Ovary (tissue), 3 donors: ENCODE measurements at regions not wholly inside any gene's neighbourhood (a gene's known extent, or its start where the extent isn't known, plus 50 kb on each side); places are given as distances from the start of the nearest gene placed in this dataset.

Experiments used
- POLR2A ChIP-seq: fragments of 450-650 bp; IDR thresholded peaks from one replicate; pipeline ENCODE4 v1.6.1; 2017; ENCODE audit warnings: antibody characterized with exemption, mild to moderate bottlenecking, moderate library complexity
- TF ChIP-seq, protein P1 (sequence below), 3 donors: fragments of 450-650 bp in 2 of 3; fragments of 200-600 bp in 1 of 3; IDR thresholded peaks; one replicate each; pipeline versions ENCODE4 v1.5.1 to v1.8.0; 2016 to 2022; ENCODE audit warnings: antibody characterized with exemption in 3 of 3, mild to moderate bottlenecking in 1 of 3
- donor health status: DM: no; HTN: no; CAD: no.

DNA sequence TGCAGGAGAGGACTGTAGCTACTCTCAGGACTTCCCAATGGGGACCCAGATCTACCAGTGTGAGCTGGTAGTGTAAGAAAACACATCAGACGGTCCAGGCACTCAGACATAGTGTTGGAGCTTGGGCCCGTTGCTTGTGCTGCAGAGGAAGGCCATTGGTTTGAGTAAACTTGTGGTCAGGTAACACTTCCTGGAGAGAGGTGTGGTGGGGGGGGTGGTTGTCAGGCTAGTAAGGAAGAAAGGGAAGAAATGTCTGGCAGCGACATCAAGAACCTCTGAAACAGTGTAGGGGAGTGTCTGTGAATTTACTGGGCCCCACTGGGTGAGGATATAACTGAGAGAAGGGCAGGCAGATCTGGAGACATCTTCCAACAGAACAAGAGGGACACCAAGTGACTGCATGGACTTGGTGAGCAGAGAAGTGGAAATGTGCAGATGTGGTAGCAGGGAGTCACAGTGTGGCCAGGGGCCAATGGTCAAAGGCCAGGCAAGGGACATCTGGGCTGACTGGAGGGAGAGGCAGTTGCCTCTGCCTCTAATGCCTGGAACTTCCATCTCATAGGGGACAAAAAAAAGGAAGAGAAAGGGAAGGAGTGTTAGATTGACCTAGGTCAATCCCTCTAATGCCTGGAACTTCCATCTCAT is 63.7 kb upstream of the MRPS22 start:
- TF ChIP-seq, protein P1, sequence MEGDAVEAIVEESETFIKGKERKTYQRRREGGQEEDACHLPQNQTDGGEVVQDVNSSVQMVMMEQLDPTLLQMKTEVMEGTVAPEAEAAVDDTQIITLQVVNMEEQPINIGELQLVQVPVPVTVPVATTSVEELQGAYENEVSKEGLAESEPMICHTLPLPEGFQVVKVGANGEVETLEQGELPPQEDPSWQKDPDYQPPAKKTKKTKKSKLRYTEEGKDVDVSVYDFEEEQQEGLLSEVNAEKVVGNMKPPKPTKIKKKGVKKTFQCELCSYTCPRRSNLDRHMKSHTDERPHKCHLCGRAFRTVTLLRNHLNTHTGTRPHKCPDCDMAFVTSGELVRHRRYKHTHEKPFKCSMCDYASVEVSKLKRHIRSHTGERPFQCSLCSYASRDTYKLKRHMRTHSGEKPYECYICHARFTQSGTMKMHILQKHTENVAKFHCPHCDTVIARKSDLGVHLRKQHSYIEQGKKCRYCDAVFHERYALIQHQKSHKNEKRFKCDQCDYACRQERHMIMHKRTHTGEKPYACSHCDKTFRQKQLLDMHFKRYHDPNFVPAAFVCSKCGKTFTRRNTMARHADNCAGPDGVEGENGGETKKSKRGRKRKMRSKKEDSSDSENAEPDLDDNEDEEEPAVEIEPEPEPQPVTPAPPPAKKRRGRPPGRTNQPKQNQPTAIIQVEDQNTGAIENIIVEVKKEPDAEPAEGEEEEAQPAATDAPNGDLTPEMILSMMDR (IDR thresholded peaks at IDR 0.05), result no peak
- no peak for TF ChIP-seq POLR2A
